SK-N-SH (cell line): ENCODE measurements at regions not wholly inside any gene's neighbourhood (a gene's known extent, or its start where the extent isn't known, plus 50 kb on each side); places are given as distances from the start of the nearest gene placed in this dataset.

ENCODE experiments used
- CTCF ChIA-PET: fragments of 300-600, 350-600 bp; formaldehyde crosslinking; extraction: SDS; loops from one replicate; lab custom pipeline; 2021; lab: Yijun Ruan, JAX
- POLR2A ChIA-PET: fragments of 350-600 bp; sonication (Branson Sonifier 250); formaldehyde crosslinking; extraction: SDS; loops from one replicate; lab custom pipeline; 2020; ENCODE audit warnings: antibody characterized with exemption, inconsistent platforms; lab: Yijun Ruan, JAX
- DNase-seq: peaks from one replicate; pipeline ENCODE4 v3.0.0; 2012
- H2AFZ ChIP-seq: fragments of 200-600 bp; sonication (generic); 2 replicates; pipeline ENCODE4 v1.8.1; 2016; ENCODE audit warnings: antibody characterized with exemption, mild to moderate bottlenecking, low read depth
- H3F3A ChIP-seq: fragments of 200-600 bp; sonication (generic); replicated peaks from 2 replicates; pipeline ENCODE3; 2016; ENCODE audit warnings: antibody characterized with exemption, mild to moderate bottlenecking; ENCODE audit not compliant: insufficient read depth
- H3K27ac ChIP-seq, 2 experiments: fragments of 200-500 bp in 1 of 2; fragments of 200-600 bp in 1 of 2; sonication (Bioruptor generic) in 1 of 2; sonication (generic), shearing (Covaris generic) in 1 of 2; 2 replicates each; pipeline versions ENCODE4 v1.5.1 to v1.6.1; 2014 to 2016; ENCODE audit warnings: low read depth in 2 of 2, inconsistent platforms in 1 of 2, low read length in 1 of 2, mild to moderate bottlenecking in 1 of 2, mixed read lengths in 1 of 2
- H3K27me3 ChIP-seq: fragments of 200-600 bp; sonication (generic), shearing (Covaris generic); 2 replicates; pipeline ENCODE4 v1.6.1; 2016; ENCODE audit warnings: mixed run types; ENCODE audit not compliant: insufficient read depth
- H3K36me3 ChIP-seq, 2 experiments: fragments of 200-500 bp in 1 of 2; fragments of 200-600 bp in 1 of 2; sonication (Bioruptor generic) in 1 of 2; sonication (generic) in 1 of 2; replicated peaks in 1 of 2; 2 replicates each; pipeline versions ENCODE3 to v1.5.1; 2014 to 2016; ENCODE audit warnings: low read length in 1 of 2, mild to moderate bottlenecking in 1 of 2; ENCODE audit not compliant: insufficient read depth in 2 of 2, control insufficient read depth in 1 of 2
- H3K4me1 ChIP-seq, 2 experiments: fragments of 200-500 bp in 1 of 2; fragments of 200-600 bp in 1 of 2; sonication (Bioruptor generic) in 1 of 2; sonication (generic), shearing (Covaris generic) in 1 of 2; 2 replicates each; pipeline versions ENCODE4 v1.5.1 to v1.6.1; 2014 to 2016; ENCODE audit warnings: low read depth in 1 of 2, low read length in 1 of 2, mixed run types in 1 of 2; ENCODE audit not compliant: insufficient read depth in 2 of 2, control insufficient read depth in 1 of 2
- H3K4me2 ChIP-seq: fragments of 200-600 bp; sonication (generic), shearing (Covaris generic); 2 replicates; pipeline ENCODE4 v1.6.1; 2017; ENCODE audit warnings: mixed run types
- H3K4me3 ChIP-seq, 2 experiments: fragments of 200-500 bp in 1 of 2; fragments of 200-600 bp in 1 of 2; sonication (Bioruptor generic) in 1 of 2; sonication (generic), shearing (Covaris generic) in 1 of 2; 2 replicates each; pipeline versions ENCODE4 v1.5.1 to v1.8.1; 2014 to 2016; ENCODE audit warnings: low read depth in 2 of 2, inconsistent platforms in 1 of 2, low read length in 1 of 2, mild to moderate bottlenecking in 1 of 2, mixed read lengths in 1 of 2, moderate library complexity in 1 of 2
- H3K79me2 ChIP-seq: fragments of 200-600 bp; sonication (generic); 2 replicates; pipeline ENCODE4 v1.8.1; 2017; ENCODE audit warnings: mild to moderate bottlenecking; ENCODE audit not compliant: insufficient read depth
- H3K9ac ChIP-seq: fragments of 200-600 bp; sonication (generic); 2 replicates; pipeline ENCODE4 v1.6.1; 2017; ENCODE audit warnings: mixed run types
- H3K9me2 ChIP-seq: fragments of 200-600 bp; sonication (generic); 2 replicates; pipeline ENCODE4 v1.6.1; 2017; ENCODE audit warnings: mixed run types
- H3K9me3 ChIP-seq: fragments of 200-600 bp; sonication (generic); 2 replicates; pipeline ENCODE4 v1.6.1; 2017; ENCODE audit warnings: mixed run types, mild to moderate bottlenecking, moderate library complexity
- H4K20me1 ChIP-seq: fragments of 200-600 bp; sonication (generic); 2 replicates; pipeline ENCODE4 v1.6.1; 2017; ENCODE audit warnings: mild to moderate bottlenecking, mixed run types; ENCODE audit not compliant: insufficient read depth
- CHD2 ChIP-seq: fragments of 150-350 bp; IDR thresholded peaks from 2 replicates; pipeline ENCODE4 v1.6.1; 2018; ENCODE audit warnings: low read length; ENCODE audit not compliant: partially characterized antibody
- EZH2phosphoT487 ChIP-seq: fragments of 200-600 bp; sonication (generic); IDR thresholded peaks from 2 replicates; pipeline ENCODE4 v1.6.1; 2017; ENCODE audit warnings: low read depth, mixed run types, mild to moderate bottlenecking, antibody characterized with exemption, moderate library complexity, borderline replicate concordance
- FOSL2 ChIP-seq: IDR thresholded peaks from 2 replicates; pipeline ENCODE4 v1.4.0; 2012; ENCODE audit warnings: low read depth, mild to moderate bottlenecking, moderate library complexity, borderline replicate concordance
- GABPA ChIP-seq: IDR thresholded peaks from 2 replicates; pipeline ENCODE4 v1.4.0; 2012; ENCODE audit warnings: low read depth, mild to moderate bottlenecking
- MAX ChIP-seq: IDR thresholded peaks from 2 replicates; pipeline ENCODE4 v1.4.0; 2012; ENCODE audit warnings: low read depth
- MEF2A ChIP-seq: IDR thresholded peaks from 2 replicates; pipeline ENCODE4 v1.4.0; 2012; ENCODE audit warnings: low read depth, borderline replicate concordance
- MXI1 ChIP-seq: IDR thresholded peaks from 2 replicates; pipeline ENCODE4 v1.6.1; 2012; ENCODE audit warnings: mild to moderate bottlenecking, low read depth, low read length, improper control_type of control experiment
- NFIC ChIP-seq: IDR thresholded peaks from 2 replicates; pipeline ENCODE4 v1.4.0; 2012; ENCODE audit warnings: borderline replicate concordance
- NRF1 ChIP-seq: IDR thresholded peaks from 2 replicates; pipeline ENCODE4 v1.6.1; 2012; ENCODE audit warnings: low read depth, mild to moderate bottlenecking, low read length
- PBX3 ChIP-seq: IDR thresholded peaks from 2 replicates; pipeline ENCODE4; 2012
- POLR2AphosphoS5 ChIP-seq: IDR thresholded peaks from 2 replicates; pipeline ENCODE4 v1.6.1; 2012; ENCODE audit warnings: low read depth, low read length
- RCOR1 ChIP-seq: fragments of 150-350 bp; IDR thresholded peaks from 2 replicates; pipeline ENCODE4 v1.6.1; 2017; ENCODE audit warnings: antibody characterized with exemption, low read length
- RFX5 ChIP-seq: IDR thresholded peaks from 2 replicates; pipeline ENCODE4 v1.6.1; 2012; ENCODE audit warnings: mild to moderate bottlenecking, improper control_type of control experiment, low read length
- SIN3A ChIP-seq: IDR thresholded peaks from 2 replicates; pipeline ENCODE4 v1.6.1; 2012; ENCODE audit warnings: low read depth, mild to moderate bottlenecking, low read length, moderate library complexity, borderline replicate concordance
- SMC3 ChIP-seq: IDR thresholded peaks from 2 replicates; pipeline ENCODE4 v1.6.1; 2012; ENCODE audit warnings: low read depth, low read length, improper control_type of control experiment
- TAF1 ChIP-seq: IDR thresholded peaks from 2 replicates; pipeline ENCODE4 v1.6.1; 2012; ENCODE audit warnings: low read depth, mild to moderate bottlenecking, low read length, moderate library complexity, borderline replicate concordance
- TCF12 ChIP-seq: IDR thresholded peaks from 2 replicates; pipeline ENCODE4 v1.4.0; 2012
- TEAD4 ChIP-seq: IDR thresholded peaks from 2 replicates; pipeline ENCODE4 v1.4.0; 2012; ENCODE audit warnings: mild to moderate bottlenecking, borderline replicate concordance; ENCODE audit not compliant: insufficient read depth
- YY1 ChIP-seq: IDR thresholded peaks from 2 replicates; pipeline ENCODE4 v1.4.0; 2012; ENCODE audit warnings: low read depth, mild to moderate bottlenecking
- WGBS: methylation state at CpG from one replicate; pipeline ENCODE4 v1.1.6; 2017; ENCODE audit warnings: low lambda C conversion rate; 5-methylcytosine and 5-hydroxymethylcytosine counted together
- TF ChIP-seq, protein P1 (sequence below): IDR thresholded peaks from 2 replicates; pipeline ENCODE4 v1.6.1; 2012; ENCODE audit warnings: mild to moderate bottlenecking, low read depth, low read length, moderate library complexity
- TF ChIP-seq, protein P2 (sequence below): IDR thresholded peaks from 2 replicates; pipeline ENCODE4 v1.4.0; 2012; ENCODE audit warnings: low read depth, borderline replicate concordance

GRCh38 chr13:37385956-37386670 lies 212.5 kb downstream of the POSTN start:
- H3K27me3 ChIP-seq, result no peaks in the 10 kb centered on the region
- peaks cover 0 to 9% of the 10 kb centered on the region in 2 experiments; a peak in 1 of 4 replicates for H3K4me1 ChIP-seq
- H4K20me1 ChIP-seq, result no peaks in the 10 kb centered on the region
- ChIA-PET CTCF (interaction anchor here (0.7 kb wide), 2 partner anchors 24 to 65 kb away, joined by 3 read pairs; no protein-coding TSS in a partner anchor), POLR2A (no interaction called here)
- H3K27ac ChIP-seq, result peak overlapping the region in 1 of 2 experiments; percentile 77; a peak in 3 of 4 replicates
- H3K79me2 ChIP-seq, result no peaks in the 10 kb centered on the region
- WGBS, result 4% methylated on average over 2 of the region's 2 CpGs
- peaks cover 24% of the 10 kb centered on the region for H3F3A ChIP-seq
- H3K4me2 ChIP-seq, result 0 out of 2 replicates have a peak overlapping the region, but pooled peaks have one; percentile 2
- TF ChIP-seq TCF12 (0 out of 2 replicates have a peak, but pooled peaks have one; percentile 19), NFIC (0 out of 2 replicates have a peak, but pooled peaks have one; percentile 28), TEAD4 (no peak), FOSL2 (peak; percentile 45; the same call in 1 of the 2 replicates), POLR2AphosphoS5 (no peak), PBX3 (0 out of 2 replicates have a peak, but pooled peaks have one; percentile 26)
- no peaks in the 10 kb centered on the region for H3K9me2 ChIP-seq
- no peaks in the 10 kb centered on the region for H3K9me3 ChIP-seq
- H3K36me3 ChIP-seq, result no peaks in the 10 kb centered on the region
- peak overlapping the region; percentile 54; the same call in 1 of the 2 replicates for H2AFZ ChIP-seq
- DNase-seq, result no peak
- H3K4me3 ChIP-seq, result no peak overlapping the region
- H3K9ac ChIP-seq, result peak overlapping the region; percentile 21; the same call in 1 of the 2 replicates

DNA sequence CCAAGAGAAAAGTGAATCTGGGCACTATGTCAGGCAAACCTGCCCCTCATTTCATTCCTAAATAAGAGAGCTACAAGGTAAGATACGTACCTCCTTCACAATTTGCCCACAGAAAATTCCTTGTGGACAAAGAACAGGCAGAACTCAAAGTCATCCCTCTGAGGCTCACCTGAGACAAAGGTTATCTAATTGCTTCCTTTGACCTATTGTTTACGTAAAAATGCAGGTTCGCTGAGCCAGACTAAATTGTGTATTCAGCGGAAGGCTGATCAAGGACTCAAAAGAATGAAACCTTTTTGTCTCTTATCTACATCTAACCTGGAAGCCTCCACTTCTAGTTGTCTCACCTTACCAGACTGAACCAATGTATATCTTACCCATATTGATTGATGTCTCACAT lies 213.3 kb downstream of the POSTN start:
- H3K9me3 ChIP-seq, result no peaks in the 10 kb centered on the region
- H3K4me3 ChIP-seq, result no peak overlapping the region
- no peaks in the 10 kb centered on the region for H3K9me2 ChIP-seq
- no peak overlapping the region for H2AFZ ChIP-seq
- no peak overlapping the region for H3K4me2 ChIP-seq
- 58% methylated on average over 4 of the region's 4 CpGs for WGBS
- CTCF ChIA-PET, result no interaction called here
- no peaks in the 10 kb centered on the region for H3K27me3 ChIP-seq
- POLR2A ChIA-PET, result no interaction called here
- DNase-seq, result no peak
- H3K4me1 ChIP-seq, result peaks cover 0 to 9% of the 10 kb centered on the region in 2 experiments; a peak in 1 of 4 replicates
- H3K79me2 ChIP-seq, result no peaks in the 10 kb centered on the region
- no peaks in the 10 kb centered on the region for H3K36me3 ChIP-seq
- peaks cover 24% of the 10 kb centered on the region for H3F3A ChIP-seq
- no peaks in the 10 kb centered on the region for H4K20me1 ChIP-seq
- peak overlapping the region in 1 of 2 experiments; percentile 77; a peak in 1 of 4 replicates for H3K27ac ChIP-seq
- no peak overlapping the region for H3K9ac ChIP-seq
- TF ChIP-seq CHD2, result no peak
- no peak for TF ChIP-seq YY1
- TF ChIP-seq SMC3, result no peak
- TF ChIP-seq TAF1, result no peak
- no peak for TF ChIP-seq GABPA
- TF ChIP-seq NRF1, result no peak
- TF ChIP-seq, protein P1, sequence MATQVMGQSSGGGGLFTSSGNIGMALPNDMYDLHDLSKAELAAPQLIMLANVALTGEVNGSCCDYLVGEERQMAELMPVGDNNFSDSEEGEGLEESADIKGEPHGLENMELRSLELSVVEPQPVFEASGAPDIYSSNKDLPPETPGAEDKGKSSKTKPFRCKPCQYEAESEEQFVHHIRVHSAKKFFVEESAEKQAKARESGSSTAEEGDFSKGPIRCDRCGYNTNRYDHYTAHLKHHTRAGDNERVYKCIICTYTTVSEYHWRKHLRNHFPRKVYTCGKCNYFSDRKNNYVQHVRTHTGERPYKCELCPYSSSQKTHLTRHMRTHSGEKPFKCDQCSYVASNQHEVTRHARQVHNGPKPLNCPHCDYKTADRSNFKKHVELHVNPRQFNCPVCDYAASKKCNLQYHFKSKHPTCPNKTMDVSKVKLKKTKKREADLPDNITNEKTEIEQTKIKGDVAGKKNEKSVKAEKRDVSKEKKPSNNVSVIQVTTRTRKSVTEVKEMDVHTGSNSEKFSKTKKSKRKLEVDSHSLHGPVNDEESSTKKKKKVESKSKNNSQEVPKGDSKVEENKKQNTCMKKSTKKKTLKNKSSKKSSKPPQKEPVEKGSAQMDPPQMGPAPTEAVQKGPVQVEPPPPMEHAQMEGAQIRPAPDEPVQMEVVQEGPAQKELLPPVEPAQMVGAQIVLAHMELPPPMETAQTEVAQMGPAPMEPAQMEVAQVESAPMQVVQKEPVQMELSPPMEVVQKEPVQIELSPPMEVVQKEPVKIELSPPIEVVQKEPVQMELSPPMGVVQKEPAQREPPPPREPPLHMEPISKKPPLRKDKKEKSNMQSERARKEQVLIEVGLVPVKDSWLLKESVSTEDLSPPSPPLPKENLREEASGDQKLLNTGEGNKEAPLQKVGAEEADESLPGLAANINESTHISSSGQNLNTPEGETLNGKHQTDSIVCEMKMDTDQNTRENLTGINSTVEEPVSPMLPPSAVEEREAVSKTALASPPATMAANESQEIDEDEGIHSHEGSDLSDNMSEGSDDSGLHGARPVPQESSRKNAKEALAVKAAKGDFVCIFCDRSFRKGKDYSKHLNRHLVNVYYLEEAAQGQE, result no peak
- TF ChIP-seq RFX5, result no peak
- no peak for TF ChIP-seq EZH2phosphoT487
- TF ChIP-seq, protein P2, sequence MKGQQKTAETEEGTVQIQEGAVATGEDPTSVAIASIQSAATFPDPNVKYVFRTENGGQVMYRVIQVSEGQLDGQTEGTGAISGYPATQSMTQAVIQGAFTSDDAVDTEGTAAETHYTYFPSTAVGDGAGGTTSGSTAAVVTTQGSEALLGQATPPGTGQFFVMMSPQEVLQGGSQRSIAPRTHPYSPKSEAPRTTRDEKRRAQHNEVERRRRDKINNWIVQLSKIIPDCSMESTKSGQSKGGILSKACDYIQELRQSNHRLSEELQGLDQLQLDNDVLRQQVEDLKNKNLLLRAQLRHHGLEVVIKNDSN, result no peak
- TF ChIP-seq TEAD4, result no peak
- no peak for TF ChIP-seq MEF2A
- TF ChIP-seq SIN3A, result no peak
- no peak for TF ChIP-seq RCOR1
- TF ChIP-seq PBX3, result no peak
- TF ChIP-seq MAX, result no peak
- no peak for TF ChIP-seq MXI1
